GM18907 (cell line): ENCODE measurements at regions not wholly inside any gene's neighbourhood (a gene's known extent, or its start where the extent isn't known, plus 50 kb on each side); places are given as distances from the start of the nearest gene placed in this dataset.
"Not testable (repeated sequence)": the region's sequence is repeated elsewhere in the genome, so short reads cannot be mapped to it uniquely, and the experiment has no call there.

Experiments
- ATAC-seq: cut with Tn5 transposase; IDR thresholded peaks from one replicate; pipeline ENCODE4 v1.9.1; 2021; ENCODE audit warnings: mild to moderate bottlenecking, moderate library complexity; ENCODE audit not compliant: unreplicated experiment

DNA sequence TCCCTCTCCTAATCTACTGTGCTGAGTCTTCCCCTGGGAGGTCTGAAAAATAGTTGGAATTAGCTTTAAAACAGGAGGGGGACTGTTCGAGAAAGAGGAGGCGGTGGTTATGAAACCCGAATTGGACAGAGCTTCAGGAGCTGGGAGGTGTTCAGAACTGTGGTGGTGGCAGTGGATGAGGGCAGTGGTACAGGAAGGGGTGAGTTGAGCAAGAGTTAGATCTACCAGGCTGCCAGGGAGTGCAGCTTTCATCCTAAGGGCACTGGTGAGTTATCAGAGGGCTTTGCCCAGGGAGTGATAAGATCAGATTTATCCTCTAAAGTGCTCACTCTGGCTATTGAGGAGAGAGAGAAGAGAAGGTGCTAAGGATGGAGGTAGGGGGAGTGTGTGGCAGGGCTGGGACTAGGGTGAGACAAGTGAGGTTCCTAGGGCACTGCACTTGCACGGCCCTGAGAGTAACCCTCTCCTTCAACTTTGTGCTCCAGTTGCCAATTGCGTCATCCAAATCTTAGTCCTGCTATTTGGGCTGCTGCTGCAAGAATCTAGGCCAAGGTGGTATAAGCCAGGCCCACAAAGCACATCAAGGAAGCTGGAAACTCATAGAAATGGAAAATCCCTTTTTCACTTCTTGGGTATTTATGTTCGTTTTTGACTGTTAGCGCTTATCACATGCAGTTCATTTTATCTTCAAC lies 540.3 kb downstream of the XYLT1 start:
- no peak for ATAC-seq

DNA sequence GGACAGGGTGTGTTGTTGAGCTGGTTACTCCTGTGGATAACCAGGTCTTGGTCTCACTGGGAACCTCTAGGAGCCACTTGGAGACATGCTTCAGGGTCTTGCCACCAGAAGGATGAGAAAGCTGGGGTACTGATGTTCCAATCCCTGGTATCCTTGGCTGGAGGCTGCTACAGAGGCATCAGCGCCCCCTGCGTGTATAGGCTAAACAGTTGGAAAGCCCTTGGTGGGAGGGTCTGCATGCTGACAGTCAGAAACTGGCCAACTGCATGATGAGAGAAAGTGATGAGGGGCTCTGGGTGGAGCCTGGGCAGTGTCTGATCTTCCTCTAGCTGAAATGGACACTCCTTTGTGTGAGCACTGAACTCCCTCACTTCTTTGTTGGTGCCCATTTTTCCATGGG lies 536.9 kb downstream of the XYLT1 start:
- no peak for ATAC-seq

DNA sequence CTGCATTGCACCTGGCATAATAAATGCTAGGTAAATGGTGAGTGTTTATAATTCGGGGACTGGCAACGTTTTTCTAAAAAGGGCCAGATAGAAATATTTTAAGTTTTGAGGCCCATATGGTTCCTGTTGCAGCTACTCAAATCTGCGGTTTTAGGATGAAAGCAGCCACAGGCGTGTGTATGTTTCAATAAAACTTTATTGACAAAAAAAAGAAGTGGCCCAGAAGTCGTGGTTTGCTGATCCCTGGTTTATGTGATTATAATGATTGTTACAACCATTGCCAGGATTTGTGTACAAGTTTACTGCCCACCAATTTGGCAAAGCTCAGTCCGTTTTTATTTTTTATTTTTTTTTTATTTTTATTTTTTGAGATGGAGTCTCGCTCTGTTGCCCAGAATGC lies 536.1 kb downstream of the XYLT1 start:
- no peak for ATAC-seq

DNA sequence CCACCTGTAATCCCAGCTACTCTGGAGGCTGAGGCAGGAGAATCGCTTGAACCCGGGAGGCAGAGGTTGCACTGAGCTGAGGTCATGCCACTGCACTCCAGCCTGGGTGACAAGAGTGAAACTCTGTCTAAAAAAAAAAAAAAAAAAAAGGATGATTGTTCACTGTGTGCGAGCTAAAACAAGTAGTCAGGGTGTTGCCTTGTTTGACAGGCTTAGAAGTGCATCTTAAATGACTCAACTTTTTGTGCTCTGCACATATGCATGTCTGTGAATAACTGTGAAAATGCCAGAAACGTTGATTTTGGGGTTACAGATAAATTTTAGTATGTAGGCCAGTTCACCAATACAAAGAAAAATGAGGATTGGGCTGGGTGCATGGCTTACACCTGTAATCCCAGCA lies 534.9 kb downstream of the XYLT1 start:
- ATAC-seq: not testable (repeated sequence)

DNA sequence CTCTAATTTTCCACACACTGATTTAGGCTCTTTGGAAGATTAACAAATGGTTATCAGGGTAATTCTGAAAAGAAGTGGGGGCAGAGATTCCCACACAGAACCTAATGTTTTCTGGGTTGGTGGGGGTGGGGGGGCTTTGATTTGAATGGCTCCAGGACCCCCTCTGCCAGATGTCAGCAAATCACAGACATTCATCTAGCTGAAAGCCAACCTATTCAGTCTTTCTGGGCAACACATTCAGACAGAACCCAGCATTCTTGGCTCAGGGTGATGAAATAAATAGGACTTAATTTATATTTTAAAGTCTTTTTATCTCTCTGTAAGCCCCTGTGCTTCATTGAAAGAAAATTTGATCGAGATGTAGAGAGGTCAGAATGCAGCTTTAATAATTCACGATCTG lies 533.2 kb downstream of the XYLT1 start:
- ATAC-seq: no peak

DNA sequence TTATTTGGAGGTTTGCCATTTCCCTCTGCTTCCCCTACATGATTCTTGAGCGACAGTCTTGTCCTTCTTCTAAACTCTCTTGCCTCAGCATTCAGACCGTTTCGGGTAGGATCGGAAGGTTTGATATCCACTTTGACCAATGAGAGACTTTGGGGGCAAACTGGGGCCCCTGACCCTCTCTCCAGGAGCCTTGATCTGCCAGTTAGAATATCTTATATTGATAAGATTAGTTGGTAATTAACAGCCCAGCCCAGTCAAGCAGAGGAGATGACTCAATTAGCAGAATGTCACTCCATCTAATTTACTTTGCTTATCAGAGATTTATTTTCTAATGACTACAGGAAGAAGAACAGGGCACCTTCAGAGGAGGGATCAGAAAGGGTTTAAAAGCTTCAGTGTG lies 532.8 kb downstream of the XYLT1 start:
- no peak for ATAC-seq

DNA sequence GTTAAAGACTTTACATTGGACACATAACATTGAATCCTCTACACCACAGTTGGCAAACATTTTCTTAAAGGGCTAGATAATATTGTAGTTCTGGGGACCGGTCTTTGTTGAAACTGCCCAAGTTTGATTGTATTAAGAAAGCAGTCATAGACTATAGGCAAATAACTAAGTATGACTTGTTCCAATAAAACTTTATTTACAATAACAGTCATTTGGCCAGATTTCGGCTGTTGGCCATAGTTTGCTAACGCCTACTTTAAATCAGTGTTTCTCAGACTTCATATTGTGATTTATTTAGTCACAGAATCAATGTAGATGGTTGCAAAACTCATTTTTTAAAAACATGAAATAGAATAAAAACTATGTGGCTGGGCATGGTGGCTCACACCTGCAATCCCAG lies 531.8 kb downstream of the XYLT1 start:
- ATAC-seq: no peak

DNA sequence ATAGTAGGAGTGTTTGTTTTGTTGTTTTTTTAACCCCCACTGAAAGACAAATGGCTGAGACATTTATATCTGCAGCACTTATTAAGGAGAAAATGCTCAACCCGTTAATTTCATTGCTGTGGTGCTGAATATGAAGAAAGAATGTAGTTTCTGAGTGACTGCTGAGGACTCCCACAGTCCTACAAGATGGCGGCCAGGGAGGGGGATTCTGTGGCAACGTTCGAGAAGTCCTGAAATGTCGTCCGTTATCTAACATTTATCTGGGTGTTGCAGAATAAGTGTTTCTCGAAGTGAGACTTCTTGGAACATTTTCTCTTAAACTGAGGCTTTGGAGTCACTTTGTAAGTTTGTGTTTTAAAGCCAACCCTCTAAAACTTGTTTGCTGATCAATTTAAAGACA lies 530.4 kb downstream of the XYLT1 start:
- ATAC-seq: no peak

DNA sequence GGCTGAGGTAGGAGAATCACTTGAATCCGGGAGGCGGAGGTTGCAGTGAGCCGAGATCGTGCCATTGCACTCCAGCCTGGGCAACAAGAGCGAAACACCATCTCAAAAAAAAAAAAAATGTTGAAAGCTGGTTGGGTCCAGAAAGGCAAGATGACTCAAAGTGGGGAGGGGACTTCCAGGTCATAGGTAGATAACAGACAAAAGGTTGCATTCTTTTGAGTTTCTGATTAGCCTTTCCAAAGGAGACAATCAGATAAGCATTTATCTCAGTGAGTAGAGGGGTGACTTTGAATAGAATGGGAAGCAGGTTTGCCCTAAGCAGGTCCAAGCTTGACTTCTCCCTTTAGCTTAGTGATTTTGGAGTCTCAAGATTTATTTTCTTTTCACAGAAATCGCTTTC lies 527.9 kb downstream of the XYLT1 start:
- ATAC-seq: not testable (repeated sequence)

DNA sequence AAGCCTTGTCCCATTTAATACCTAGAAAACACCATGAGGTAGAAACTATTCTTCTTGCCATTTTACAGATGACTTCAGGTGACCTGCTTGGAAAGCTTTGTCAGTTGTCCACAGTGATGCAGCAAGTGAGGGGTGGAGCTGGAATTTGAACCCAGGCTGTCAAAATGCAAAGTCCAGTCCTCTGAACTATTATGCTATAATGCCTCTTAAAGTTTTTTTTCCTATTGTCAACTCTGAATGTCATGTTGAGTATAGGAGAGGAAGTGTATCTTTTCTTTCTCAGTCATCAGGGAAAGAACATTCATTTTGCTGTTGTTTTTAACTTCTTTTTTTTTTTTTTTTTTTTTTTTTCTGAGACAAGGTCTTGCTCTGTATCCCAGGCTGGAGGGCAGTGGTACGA lies 525.6 kb downstream of the XYLT1 start:
- ATAC-seq: no peak

DNA sequence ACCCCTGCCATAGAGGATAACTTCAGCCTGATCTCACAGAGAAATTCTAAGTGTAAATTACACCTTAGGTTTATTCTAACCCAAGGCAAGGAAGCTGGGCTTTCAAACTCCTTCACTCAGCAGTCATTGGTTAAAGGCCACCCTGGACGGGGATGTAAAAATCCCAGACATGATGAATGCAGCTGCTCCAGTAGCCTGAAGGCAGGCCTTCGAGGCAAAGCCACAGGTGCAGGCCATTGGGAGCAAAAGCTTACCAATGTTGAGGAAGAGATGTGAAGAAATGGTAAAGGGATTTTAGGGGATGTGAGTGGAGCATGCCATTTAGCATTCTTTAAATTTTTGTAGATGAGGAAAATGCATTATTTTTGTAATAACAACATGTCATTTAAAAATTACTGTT lies 514.4 kb downstream of the XYLT1 start:
- ATAC-seq: no peak

DNA sequence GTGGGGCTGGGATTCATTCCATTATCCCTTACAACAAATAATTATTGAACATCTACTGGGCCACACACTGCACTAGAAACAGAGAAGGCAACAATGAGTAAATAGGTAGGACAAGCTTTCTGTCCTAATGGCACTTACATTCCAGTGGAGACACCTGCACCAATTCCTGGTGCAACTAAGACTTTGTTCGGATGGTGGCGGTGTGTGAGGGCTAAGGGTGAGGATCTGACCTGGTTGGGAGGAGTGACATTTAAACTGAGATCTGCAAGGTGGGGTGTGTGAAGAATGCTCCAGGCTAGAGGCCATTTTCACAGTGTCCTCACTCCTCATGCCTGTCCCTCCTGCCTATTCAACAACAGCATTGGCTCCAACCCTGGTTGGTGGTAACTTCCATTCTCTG lies 510.0 kb downstream of the XYLT1 start:
- ATAC-seq: no peak

DNA sequence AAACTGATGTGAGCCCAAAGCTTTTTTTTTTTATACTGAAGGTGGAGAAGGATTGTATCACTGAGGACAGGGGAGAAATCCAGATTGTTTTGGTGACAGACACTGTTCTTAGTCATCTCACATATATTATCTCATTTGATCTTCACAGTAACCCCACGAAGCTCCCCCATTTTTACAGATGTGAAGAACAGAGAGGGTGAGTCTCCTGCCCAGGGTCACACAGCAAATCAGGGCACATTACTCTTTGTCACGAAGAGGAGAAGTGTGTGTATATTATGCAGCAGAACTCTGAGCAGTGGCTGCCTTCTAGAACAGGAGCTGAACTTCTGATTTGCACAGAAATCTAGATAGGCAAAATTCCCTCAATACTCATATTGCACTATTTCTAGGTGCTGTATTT lies 504.3 kb downstream of the XYLT1 start:
- ATAC-seq: no peak

DNA sequence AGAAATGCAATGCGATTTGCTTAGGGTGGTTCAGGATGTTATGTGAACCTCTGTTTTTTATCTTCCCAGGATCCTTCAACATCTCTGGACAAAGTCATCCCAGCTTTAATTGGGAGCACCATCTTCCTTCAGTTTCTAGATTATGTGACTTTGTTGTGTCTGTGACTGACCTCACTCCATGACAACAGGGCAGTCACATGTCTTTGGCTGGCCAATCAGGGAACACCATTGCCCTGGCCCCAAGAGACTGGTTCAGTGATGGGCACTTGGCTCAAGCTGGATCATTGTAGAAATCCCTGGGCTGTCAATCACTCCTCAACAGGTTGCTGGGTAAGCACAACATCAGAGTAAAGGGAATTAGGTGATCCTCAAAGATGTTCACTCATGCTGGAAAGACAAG lies 499.7 kb downstream of the XYLT1 start:
- ATAC-seq: no peak

DNA sequence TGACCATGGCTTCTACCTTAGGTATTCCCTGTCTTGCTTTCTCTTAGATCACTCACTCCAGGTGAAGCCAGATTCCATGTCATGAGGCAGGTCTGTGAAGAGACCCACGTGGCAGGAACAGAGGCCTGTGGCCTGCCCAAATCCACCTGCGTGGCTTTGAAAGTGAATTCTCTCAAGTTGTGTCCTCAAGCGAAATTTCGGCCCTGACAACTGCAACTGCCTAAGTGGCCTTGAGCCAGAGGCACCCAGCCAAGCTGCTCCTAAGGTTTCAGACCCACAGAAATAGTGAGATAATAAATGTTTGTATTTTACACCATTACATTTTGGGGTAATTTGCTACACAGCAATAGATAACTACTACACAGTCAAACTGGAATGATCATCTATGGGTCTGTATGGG lies 497.9 kb downstream of the XYLT1 start:
- ATAC-seq: no peak

DNA sequence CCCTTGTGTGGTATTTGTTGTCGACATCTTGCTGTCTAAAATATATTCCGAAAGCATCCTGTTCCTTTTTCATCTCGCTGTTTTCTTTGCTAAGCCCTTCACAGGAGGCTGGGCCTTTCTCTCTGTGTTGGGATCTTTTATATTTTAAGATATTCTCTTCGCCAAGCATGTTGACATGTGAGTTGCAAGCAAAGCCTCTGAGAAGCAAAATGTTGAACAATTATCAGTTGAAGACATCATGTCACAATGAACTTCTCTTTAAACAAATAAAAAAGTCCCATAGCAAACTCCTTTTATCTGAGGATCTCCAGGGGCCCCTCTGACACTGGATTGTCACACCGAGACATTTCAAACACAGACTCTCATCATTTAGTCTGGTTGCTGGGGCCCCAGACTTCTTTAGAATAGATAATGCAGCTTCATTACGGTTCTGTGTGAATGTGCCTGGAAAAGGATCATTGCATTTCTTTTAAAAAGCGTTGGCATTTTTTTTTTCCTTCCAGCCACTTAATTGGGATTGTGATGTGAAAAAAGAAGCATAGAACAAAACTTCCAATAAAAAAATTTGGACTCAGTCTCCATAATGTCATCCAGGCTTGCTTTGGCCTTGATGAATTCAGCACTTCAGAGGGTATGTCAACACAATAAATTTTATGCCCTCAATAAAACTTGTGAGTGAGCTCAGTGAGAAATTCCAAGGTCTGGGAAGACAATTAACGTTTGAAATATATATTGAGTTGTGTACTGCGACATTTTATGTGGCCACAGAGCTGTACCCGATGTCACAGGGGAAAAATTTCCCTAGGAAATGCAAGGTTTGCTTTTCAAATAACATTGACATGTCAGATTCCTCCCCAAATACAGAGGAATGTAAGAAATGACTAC lies 496.8 kb downstream of the XYLT1 start:
- no peak for ATAC-seq

DNA sequence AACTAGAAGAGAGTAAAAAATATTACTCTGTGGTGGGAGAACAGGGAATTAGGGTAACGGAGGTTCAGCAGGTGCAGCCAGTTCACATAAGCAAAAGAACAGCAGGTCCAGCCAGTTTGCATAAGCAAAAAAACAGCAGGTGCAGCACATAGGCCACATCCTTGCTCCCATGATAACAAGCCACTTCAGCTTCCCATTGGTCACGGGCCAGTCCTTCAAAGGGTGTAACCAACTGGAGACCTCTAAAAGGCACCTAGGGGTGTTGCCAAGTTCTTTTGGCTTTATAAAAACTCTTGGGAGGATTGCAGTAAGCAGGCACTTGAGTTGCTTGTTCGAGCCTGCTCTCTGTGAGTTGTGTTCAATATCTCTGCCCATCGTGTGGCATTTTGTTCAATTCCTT lies 488.1 kb downstream of the XYLT1 start:
- no peak for ATAC-seq

DNA sequence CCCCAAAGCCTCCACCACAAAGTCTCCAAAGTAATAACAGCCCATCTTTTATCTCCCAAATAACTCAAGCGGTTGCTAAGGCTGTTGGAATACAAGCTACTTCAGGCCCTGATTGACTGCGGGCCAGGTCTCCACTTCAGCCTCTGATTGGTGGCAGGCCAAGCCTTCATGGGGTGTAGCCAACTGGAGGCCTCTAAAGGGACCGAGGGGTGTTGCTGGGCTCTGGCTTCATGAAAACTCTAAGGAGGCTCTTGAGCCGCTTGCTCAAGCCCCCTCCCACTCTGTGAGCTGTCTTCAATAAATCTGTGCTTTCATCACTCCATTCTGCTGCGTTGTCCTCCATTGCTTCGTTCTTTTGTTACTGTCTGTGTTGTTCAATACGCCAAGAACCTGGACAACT lies 487.2 kb downstream of the XYLT1 start:
- ATAC-seq: no peak

DNA sequence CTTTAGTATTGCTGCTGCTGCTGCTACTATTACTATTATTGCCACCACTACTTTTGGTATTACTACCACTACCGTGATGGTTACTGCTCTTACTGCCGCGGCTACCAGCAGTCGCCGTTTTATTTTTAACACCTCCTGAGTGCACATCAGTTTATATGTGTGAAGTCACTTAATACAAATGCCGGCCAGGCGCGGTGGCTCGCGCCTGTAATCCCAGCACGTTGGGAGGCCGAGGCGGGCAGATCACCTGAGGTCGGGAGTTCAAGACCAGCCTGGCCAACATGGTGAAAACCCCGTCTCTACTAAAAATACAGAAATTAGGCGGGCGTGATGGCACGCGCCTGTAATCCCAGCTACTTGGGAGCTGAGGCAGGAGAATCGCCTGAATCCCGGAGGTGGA lies 486.7 kb downstream of the XYLT1 start:
- not testable (repeated sequence) for ATAC-seq

DNA sequence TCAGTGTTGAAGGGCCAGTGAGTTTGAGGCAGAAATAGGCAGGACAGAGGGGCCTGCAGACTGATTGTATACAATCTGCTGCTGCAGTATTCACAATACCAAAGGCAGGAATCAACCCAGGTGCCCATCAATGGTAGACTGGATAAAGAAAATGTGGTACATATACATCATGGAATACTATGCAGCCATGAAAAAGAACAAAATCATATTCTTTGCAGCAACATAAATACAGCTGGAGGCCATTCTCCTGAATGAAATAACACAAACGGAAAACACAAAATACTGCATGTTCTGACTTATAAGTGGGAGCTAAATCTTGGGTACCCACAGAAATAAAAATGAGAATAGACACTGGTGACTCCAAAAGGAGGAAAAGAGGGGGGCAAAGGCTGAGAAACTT lies 485.1 kb downstream of the XYLT1 start:
- no peak for ATAC-seq

DNA sequence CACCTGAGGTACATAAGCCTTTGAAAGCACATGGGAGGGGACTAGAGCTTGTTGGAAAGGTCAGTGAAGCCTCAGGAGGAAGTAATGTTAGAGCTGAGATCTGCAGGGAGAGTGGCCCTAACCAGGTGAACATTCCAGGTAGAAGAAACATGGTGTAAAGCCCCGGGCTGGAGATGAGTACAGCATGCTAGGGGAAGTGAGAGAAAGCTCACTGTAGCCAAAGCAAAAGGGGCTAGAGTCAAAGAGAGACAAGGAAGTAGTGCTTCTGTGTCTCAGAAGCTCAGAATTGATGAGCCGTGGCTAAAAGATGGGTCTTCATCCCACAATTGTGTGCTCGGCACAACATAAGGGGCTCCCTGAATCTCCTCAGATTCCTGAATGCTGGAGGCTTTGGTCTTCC lies 481.8 kb downstream of the XYLT1 start:
- no peak for ATAC-seq

DNA sequence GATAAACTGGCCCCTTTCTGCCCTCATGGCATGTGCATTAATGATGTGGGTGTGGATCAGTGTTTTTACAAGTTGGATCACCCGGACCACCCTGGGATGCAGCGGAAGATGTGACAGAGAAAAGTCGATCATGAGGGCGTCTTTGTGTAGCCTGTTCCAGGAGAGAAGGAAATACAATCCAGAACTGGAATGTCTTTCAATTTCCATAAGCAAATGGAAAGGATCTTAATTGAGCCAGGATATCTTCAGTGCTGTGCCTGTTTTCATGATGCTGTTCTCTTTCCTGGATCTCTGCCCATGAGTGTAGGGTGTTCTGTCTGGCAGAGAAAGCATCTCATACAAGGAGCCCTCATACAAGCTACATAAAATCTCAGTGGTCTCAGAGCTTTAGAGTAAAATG lies 481.4 kb downstream of the XYLT1 start:
- ATAC-seq: no peak

DNA sequence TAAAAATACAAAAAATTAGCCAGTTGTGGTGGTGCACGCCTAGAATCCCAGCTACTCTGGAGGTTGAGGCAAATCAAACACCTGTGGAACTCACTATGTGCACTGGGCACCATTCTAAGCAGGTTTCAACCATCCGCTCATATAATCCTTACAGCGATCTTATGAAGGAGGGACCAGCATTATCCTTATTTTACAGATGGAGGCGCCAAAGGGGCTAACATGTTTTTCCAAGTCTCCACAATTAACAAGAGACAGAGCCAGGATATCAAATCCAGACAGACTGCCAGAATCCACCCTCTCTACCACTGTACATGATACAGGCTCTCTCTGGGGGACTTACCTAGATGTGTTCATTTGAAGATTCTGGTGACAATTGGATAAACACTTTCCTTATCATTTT lies 479.0 kb downstream of the XYLT1 start:
- ATAC-seq: no peak
